ENCODE measurements at regions not wholly inside any gene's neighbourhood (a gene's known extent, or its start where the extent isn't known, plus 50 kb on each side); places are given as distances from the start of the nearest gene placed in this dataset.
"Not testable (repeated sequence)": the region's sequence is repeated elsewhere in the genome, so short reads cannot be mapped to it uniquely, and the experiment has no call there.

GRCh38 chr13:37510441-37510840 is 88.1 kb downstream of the POSTN start:
- DNase-seq (ENCODE audit: low read depth in 2 of 2): no peak

GRCh38 chr13:37505531-37505930 is 93.0 kb downstream of the POSTN start:
- DNase-seq (ENCODE audit: low read depth in 2 of 2): no peak

DNA sequence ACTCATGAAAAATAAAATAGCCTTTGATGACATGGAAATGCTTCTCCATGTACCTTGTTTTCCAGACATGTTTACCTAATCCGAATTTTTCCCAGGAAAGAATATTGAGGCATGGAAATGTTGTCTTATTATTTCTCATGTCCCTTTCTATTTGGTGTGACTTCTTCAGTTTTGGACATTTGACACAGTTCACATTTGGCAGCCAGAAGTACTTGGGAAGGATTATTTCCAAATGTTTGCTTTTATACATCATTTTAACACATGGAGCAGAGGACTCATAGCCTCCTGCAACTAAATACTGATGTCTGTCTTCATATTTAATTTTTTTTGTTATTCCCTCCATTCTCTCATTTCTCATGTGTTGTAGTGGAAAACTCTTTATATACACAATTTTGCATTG is 94.3 kb downstream of the POSTN start:
- DNase-seq (ENCODE audit: low read depth in 2 of 2): no peak

DNA sequence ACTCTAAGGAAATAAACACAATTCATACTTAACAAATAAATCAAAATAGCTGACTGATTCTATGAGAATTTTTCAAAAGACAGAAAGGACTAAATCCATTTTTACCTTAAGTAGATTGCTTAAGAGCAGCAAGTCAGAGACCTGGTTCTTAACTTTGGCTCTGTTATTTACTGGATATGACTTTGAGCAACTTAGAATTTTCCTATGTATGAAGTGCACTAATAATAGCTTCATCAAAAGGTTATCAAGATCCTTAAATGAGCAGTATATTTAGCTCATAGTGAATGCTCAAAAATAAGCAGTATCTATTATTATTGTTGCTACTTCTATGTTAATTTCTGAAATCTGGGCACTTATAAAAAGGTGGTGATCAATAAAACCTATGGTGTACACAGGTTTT is 95.3 kb downstream of the POSTN start:
- no peak for DNase-seq (ENCODE audit: low read depth in 2 of 2)

DNA sequence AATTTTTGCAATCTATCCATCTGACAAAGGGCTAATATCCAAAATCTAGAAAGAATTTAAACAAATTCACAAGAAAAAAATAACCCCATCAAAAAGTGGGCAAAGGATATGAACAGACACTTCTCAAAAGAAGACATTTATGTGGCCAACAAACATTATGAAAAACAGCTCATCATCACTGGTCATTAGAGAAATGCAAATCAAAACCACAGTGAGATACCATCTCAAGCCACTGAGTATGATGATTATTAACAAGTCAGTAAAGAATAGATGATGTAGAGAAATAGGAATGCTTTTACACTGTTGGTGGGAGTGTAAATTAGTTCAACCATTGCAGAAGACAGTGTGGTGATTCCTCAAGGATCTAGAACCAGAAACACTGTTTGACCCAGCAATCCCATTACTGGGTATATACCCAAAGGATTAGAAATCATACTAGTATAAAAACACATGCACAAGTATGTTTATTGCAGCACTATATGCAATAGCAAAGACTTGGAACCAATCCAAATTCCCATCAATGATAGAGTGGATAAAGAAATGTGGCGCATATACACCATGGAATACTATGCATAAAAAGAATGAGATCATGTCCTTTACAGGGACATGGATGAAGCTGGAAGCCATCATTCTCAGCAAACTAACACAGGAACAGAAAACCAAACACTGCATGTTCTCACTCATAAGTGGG is 96.1 kb downstream of the POSTN start:
- DNase-seq (ENCODE audit: low read depth in 2 of 2): not testable (repeated sequence)

- DNase-seq (ENCODE audit: low read depth in 2 of 2): no peak
Observed at GRCh38 chr13:37501187-37501586, 97.4 kb downstream of the POSTN start.

DNA sequence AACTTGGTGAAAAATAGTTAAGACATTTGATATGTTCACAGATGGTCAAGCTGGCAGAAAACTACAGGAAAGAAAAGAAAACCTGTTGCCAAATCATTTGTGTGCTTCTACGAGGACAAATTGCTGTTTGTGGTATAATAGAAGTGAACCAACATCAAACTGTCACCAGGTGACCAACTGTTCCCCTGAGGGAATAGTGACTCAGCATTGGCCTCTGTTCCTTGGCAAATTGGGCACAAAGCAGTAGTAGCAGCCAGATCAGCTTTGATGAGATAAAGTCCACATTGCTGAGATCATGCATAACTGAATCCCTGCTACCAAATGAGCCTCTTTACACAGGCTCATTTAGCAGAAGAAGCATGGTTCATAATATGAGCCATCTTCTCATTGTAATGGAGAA is 103.5 kb downstream of the POSTN start:
- DNase-seq (ENCODE audit: low read depth in 2 of 2): peak in 1 of 2 donors; percentile 26

DNA sequence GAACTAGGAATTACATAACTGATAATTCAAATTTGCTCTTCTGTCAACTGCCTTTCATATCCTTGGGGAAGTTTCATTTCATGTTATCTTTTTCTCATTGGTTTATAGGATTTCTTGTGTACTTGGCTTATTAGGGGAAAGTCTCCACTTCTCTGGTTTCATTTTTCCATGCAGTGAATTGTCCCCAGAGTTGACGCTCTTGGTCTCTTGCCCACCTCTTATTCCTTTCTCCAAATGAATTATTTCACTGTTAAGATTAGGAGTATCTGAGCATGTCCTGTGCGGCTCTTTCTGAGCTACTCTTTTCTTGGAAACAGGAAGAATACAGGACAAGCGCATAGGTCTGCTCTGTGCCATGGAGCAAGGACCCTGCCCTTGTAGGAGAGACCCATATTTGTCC is 104.8 kb downstream of the POSTN start:
- DNase-seq (ENCODE audit: low read depth in 2 of 2): no peak

DNA sequence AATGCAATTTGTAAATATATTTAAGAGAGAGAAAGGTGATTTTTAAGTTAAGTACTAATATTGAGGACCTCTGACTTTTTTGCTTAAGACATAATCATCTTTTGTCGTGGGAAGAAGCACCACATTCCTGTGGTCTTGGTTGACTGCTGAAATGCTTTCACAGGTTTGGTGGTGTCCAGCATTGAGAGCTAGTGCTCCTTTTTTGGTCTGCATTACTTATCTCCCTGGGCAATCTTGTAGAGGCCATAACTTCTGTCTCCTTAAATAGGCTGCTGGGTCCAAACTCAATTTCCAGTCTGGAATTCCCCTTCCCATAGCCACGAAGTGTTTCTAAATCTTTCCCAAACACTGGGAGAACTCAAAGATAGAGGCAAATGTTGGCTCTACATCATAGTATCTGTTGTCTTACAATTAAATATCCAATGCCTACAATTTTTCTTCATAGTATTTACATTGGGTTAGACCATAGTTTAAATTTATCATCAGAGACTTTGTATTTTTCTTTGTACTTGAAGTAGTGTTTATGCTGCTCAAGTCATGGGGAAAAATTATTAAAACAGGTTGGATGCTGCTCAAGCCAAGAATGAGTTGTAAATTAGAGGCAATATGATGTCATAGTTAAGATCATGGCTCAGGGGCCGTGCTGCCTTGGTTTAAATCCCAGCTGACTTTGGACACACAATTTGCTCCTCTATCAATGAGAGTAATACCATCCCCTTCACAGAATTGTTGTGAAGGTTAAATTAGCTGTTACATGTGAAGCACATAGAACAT is 105.6 kb downstream of the POSTN start:
- DNase-seq (ENCODE audit: low read depth in 2 of 2): peak in 1 of 2 donors; percentile 8

DNA sequence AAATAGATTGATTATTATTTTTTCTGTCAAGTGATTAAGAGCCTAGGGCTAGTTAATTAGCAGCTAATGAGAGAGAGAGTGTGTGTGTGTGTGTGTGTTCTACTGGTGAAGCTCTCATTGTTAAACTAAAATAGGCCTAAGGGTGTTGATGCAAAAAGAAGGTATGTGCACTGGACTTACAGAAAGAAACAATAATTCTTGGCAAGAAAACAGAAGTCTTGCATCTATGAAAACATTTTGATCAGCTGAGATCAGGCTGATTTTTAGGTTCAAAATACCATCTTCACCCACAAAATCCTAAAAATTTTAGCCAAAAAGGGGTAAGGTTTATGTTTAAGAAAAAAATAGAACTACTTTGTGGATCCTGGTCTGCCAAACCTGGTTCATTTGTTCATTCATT is 106.5 kb downstream of the POSTN start:
- no peak for DNase-seq (ENCODE audit: low read depth in 2 of 2)

DNA sequence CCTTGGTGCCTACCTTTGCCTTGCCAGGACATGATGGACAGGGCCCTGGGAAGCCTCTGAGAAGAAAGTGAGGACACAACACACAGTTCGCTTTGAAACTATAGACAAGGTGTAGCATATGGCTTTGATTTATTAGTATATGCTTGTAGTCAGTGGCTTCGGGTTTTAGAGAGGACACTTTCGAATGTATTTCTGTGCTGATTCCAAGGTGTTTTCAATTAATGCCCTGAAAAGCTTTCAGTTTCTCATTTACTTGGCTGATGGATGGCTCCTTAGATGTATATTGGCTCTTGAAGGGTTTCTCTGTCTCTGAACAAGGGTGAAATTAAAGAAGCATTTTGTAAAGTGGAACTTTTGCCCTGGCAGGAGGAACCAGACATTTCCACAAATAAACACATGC is 106.9 kb downstream of the POSTN start:
- no peak for DNase-seq (ENCODE audit: low read depth in 2 of 2)

DNA sequence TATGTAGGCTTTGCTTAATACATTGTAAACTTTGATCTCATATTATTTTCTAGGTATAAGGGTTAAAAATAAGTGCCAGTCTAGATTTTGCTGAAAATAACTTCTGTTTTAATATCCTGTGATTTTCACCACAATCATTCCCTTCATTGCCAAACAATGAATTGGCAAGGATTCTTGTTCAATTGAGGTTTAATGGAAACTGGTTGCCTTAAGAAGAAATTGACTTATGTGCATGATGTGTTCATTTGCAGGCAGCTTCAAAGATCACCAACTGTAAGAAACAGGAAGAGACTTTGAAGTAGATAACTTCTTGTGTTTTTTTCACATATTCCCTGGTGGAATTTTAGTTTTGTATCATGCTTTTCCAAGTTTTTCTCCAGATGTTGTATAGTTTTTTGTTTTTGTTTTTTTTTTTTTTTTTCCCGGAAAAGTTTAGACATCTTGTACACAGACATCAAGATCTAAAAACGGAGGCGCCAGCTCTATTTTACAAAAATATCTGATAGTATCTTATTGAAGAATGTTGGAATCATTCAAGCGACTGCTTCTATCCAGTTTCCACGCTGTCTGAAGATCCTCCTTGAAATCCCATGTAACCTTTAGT is 108.3 kb downstream of the POSTN start:
- DNase-seq (ENCODE audit: low read depth in 2 of 2): no peak

- DNase-seq (ENCODE audit: low read depth in 2 of 2): no peak
Observed at GRCh38 chr13:37488726-37489125, 109.8 kb downstream of the POSTN start.

GRCh38 chr13:37486171-37486681 is 112.3 kb downstream of the POSTN start:
- peak in 1 of 2 donors; percentile 53 for DNase-seq (ENCODE audit: low read depth in 2 of 2)

DNA sequence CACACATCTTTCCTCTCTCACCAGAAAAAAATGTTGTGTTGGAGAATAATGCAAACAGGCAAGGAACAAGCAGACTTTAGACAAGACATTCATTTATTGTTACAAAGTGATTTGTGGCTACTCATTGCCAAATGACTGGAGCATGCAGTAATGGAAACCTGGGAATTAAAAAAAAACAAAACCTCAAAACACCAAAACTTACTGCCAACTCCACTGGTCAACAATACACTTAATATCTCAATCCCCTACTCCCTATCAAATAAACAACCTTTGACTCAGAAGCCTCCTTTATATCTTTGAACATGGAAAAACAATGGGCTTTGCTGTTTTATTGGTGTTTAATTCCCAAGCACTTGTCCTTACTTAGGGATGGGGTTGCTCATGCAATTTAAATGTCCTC is 112.8 kb downstream of the POSTN start:
- DNase-seq (ENCODE audit: low read depth in 2 of 2): peak in 1 of 2 donors; percentile 52

- no peak for DNase-seq (ENCODE audit: low read depth in 2 of 2)
Observed at GRCh38 chr13:37484056-37484455, 114.5 kb downstream of the POSTN start.

DNA sequence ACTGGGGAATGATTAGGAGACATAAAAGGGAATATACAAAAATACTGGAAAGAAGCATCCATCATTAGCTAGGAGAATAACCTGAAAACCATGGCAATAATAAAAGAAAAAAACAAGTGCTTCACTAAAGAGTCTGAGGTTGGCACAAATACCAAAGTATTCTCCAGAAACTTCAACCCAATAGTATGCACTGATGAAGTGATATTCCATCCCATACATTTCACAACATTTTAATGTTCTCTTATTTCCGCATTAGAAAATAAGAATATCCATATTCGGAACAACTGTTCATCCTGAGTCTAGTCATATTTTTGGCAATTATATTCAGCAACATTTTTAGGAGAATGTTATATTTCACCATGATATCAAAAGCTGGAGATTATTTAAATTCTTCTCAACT is 116.2 kb downstream of the POSTN start:
- no peak for DNase-seq (ENCODE audit: low read depth in 2 of 2)

DNA sequence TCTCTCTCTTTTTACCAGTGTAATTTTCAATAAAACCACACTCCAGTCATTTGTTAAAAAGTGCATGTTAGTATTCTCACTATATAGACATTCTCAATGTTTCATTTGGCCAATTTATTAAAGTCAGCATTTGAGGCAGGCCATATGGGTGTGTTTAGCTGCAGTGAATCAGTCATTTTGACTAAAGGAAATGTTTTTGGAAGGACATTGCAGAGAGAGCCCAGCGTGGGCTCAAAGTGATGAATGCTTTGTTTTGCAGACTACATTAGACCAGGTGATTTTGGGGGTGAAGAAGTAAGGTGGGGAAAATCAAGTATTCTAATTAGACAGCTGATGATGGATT is 116.7 kb downstream of the POSTN start:
- no peak for DNase-seq (ENCODE audit: low read depth in 2 of 2)

DNA sequence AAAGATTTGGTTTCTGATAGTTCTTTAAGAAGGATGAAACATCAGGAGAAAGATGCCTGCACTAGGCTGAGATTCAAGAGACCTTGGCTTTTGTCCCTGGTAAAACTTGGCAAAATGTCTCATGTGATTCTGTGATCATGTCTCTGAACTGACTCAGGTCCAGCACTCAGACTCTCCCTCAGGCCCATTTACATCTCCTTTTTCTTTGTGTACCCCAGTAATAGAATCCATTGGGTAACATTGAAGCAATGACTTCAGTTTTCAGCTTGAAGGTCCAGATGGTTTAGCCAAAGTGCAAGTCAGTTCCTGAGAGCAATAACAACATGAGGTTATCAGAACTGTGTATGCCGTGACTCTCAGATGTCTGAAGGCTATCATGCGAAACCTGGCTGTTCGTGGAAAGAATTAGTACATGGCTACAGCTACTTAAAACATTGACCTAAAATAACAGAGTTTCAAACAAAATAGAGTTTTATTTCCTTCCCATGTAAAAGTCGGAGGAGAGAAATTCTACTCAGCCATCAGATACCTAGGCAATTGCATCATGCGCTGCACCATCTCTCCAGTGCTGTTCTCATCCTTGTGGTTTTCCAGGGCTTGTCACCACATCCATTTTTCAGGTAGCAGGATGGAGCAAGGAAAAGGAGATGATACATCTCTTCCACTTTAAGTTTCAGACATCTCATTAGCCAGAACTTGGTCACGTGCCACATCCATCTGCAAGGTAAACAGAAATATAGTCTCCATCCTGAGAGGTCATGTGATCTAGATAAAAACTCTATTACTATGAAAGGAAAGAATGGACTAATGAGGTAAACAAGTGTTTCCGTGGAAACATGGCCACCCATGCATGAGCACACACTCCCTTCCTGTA is 117.3 kb downstream of the POSTN start:
- DNase-seq (ENCODE audit: low read depth in 2 of 2): peak in 1 of 2 donors; percentile 50

- no peak for DNase-seq (ENCODE audit: low read depth in 2 of 2)
Observed at GRCh38 chr13:37479916-37480315, 118.7 kb downstream of the POSTN start.

- peak in 1 of 2 donors; percentile 13 for DNase-seq (ENCODE audit: low read depth in 2 of 2)
Observed at GRCh38 chr13:37476874-37477273, 121.7 kb downstream of the POSTN start.

DNA sequence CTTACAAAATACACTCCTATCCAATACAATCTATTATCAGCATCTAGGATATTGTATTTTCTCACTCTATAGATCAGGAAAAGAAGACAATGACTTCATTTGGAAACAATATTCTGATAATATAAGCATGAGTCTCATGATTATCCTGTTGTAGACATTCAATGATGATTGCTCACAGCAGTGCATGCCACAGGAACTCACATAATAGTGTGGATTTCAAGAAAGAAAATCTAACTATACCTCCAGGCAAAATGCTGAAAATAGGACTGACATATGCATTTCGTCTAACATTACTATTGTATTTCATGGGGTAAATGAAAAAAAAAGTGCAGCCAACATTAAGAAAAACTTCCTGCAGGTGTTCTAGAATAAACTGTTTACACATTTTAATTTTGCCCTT is 122.6 kb downstream of the POSTN start:
- DNase-seq (ENCODE audit: low read depth in 2 of 2): no peak

All from lung microvascular endothelial cell (primary cell).